Endodermal cell (in vitro differentiated cells): ENCODE measurements at regions not wholly inside any gene's neighbourhood (a gene's known extent, or its start where the extent isn't known, plus 50 kb on each side); places are given as distances from the start of the nearest gene placed in this dataset.

Source experiments
- DNase-seq: peaks from one replicate; pipeline ENCODE4 v3.0.0-alpha.2; 2017
- H3K27ac ChIP-seq: 2 replicates; pipeline ENCODE4 v1.5.1; 2013; ENCODE audit warnings: mild to moderate bottlenecking, low read depth, low read length, moderate library complexity
- H3K27me3 ChIP-seq: 2 replicates; pipeline ENCODE4 v1.6.1; 2013; ENCODE audit warnings: mild to moderate bottlenecking, low read length, moderate library complexity; ENCODE audit not compliant: insufficient read depth, control insufficient read depth, poor library complexity, severe bottlenecking
- H3K36me3 ChIP-seq: 2 replicates; pipeline ENCODE4 v1.7.0; 2013; ENCODE audit warnings: mild to moderate bottlenecking, low read length, moderate library complexity; ENCODE audit not compliant: control insufficient read depth, insufficient read depth
- H3K4me1 ChIP-seq: one replicate; pipeline ENCODE4 v1.7.0; 2013; ENCODE audit warnings: low read length; ENCODE audit not compliant: control insufficient read depth, insufficient read depth
- H3K4me3 ChIP-seq: 2 replicates; pipeline ENCODE4 v1.5.1; 2013; ENCODE audit warnings: mild to moderate bottlenecking, low read length, moderate library complexity
- H3K9ac ChIP-seq: 2 replicates; pipeline ENCODE4 v1.6.1; 2013; ENCODE audit warnings: mild to moderate bottlenecking, low read length, moderate library complexity; ENCODE audit not compliant: poor library complexity, severe bottlenecking; ENCODE audit errors: extremely low read depth
- H3K9me3 ChIP-seq: 2 replicates; pipeline ENCODE4 v1.6.1; 2013; ENCODE audit warnings: mild to moderate bottlenecking, low read length, moderate library complexity; ENCODE audit not compliant: control insufficient read depth
- H3K27ac Mint-ChIP-seq: 2 replicates; pipeline ENCODE4 v1.8.0; 2020; ENCODE audit warnings: mixed read lengths
- H3K27me3 Mint-ChIP-seq: 2 replicates; pipeline ENCODE4 v1.8.0; 2021; ENCODE audit warnings: mild to moderate bottlenecking, mixed read lengths; ENCODE audit not compliant: insufficient read depth
- H3K36me3 Mint-ChIP-seq: 2 replicates; pipeline ENCODE4 v1.8.0; 2020; ENCODE audit warnings: low read depth, mixed read lengths
- H3K4me1 Mint-ChIP-seq: 2 replicates; pipeline ENCODE4 v1.8.0; 2020; ENCODE audit warnings: mixed read lengths
- H3K4me3 Mint-ChIP-seq: 2 replicates; pipeline ENCODE4 v1.8.0; 2020; ENCODE audit warnings: mild to moderate bottlenecking, moderate library complexity, mixed read lengths
- H3K9me3 Mint-ChIP-seq: 2 replicates; pipeline ENCODE4 v1.8.0; 2020; ENCODE audit warnings: mild to moderate bottlenecking, mixed read lengths
- WGBS, 2 experiments: methylation state at CpG; one replicate each; pipeline versions ENCODE4 v1.1.5 to v1.1.7; 2013; ENCODE audit warnings: missing lambda C conversion rate in 2 of 2, mixed read lengths in 1 of 2; ENCODE audit not compliant: insufficient coverage in 1 of 2, insufficient read length in 1 of 2; 5-methylcytosine and 5-hydroxymethylcytosine counted together
- TF ChIP-seq, protein P1 (sequence below): fragments of 200-600 bp; sonication (generic); conservative IDR thresholded peaks from 2 replicates; pipeline ENCODE4 v1.5.0; 2021; ENCODE audit warnings: antibody characterized with exemption, mild to moderate bottlenecking

DNA sequence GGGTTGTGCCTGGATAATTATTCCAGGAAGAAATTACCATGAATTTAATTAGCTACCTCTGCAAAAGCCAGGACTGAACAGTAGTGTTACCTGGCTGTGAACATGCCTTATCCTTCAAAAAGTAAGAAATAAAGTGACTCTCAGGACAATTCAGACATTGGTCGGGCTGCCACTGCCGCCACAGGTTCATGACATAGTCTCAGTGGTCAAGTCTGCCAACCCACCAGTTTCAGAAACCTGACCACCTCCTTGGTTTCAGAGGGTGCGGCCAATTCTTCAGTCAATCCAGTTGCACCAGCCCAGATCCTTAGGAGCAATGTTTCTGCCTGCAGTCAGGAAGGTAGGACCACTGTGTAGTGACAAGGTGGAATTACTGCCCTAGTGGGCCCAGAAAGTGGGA, 593.1 kb upstream of the DAB2 start:
- Mint-ChIP-seq H3K27me3 (no peaks in the 10 kb centered on the region), H3K36me3 (no peaks in the 10 kb centered on the region), H3K9me3 (peaks cover 14% of the 10 kb centered on the region), H3K4me3 (no peak overlapping the region), H3K27ac (no peak overlapping the region), H3K4me1 (no peaks in the 10 kb centered on the region)
- DNase-seq, result no peak
- no peak overlapping the region for H3K4me3 ChIP-seq
- no peaks in the 10 kb centered on the region for H3K4me1 ChIP-seq
- H3K27ac ChIP-seq, result no peak overlapping the region
- no peaks in the 10 kb centered on the region for H3K36me3 ChIP-seq
- TF ChIP-seq, protein P1, sequence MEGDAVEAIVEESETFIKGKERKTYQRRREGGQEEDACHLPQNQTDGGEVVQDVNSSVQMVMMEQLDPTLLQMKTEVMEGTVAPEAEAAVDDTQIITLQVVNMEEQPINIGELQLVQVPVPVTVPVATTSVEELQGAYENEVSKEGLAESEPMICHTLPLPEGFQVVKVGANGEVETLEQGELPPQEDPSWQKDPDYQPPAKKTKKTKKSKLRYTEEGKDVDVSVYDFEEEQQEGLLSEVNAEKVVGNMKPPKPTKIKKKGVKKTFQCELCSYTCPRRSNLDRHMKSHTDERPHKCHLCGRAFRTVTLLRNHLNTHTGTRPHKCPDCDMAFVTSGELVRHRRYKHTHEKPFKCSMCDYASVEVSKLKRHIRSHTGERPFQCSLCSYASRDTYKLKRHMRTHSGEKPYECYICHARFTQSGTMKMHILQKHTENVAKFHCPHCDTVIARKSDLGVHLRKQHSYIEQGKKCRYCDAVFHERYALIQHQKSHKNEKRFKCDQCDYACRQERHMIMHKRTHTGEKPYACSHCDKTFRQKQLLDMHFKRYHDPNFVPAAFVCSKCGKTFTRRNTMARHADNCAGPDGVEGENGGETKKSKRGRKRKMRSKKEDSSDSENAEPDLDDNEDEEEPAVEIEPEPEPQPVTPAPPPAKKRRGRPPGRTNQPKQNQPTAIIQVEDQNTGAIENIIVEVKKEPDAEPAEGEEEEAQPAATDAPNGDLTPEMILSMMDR, result no peak
- no peaks in the 10 kb centered on the region for H3K27me3 ChIP-seq
- H3K9me3 ChIP-seq, result no peaks in the 10 kb centered on the region
- no peak overlapping the region for H3K9ac ChIP-seq
- 93% methylated on average over 3 of the region's 3 CpGs; no CpG with 5 or more reads in 1 of the 2 experiments for WGBS, 2 experiments

DNA sequence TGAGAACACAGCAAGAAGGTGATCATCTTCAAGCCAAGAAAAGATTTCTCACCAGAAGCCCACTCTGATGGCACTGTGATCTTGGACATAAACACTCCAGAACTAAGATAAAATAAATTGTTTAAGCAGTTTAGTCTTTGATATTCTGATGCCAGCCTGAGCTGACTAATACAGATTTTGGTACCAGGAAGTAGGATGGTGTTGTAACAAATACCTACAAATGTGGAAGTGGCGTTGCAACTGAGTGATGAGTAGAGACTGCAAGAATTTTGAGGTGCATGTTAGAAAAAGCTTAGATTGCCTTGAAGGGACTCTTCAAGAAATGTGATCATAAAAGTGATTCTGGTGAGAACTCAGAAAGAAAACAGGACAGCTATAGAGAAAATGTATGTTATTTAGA, 592.4 kb upstream of the DAB2 start:
- Histone ChIP-seq H3K9me3 (no peaks in the 10 kb centered on the region), H3K4me1 (no peaks in the 10 kb centered on the region), H3K9ac (no peak overlapping the region), H3K4me3 (no peak overlapping the region), H3K27ac (no peak overlapping the region), H3K36me3 (no peaks in the 10 kb centered on the region), H3K27me3 (no peaks in the 10 kb centered on the region)
- TF ChIP-seq, protein P1, result no peak
- Mint-ChIP-seq H3K27ac (no peak overlapping the region), H3K4me3 (no peak overlapping the region), H3K36me3 (no peaks in the 10 kb centered on the region), H3K4me1 (no peaks in the 10 kb centered on the region), H3K27me3 (no peaks in the 10 kb centered on the region), H3K9me3 (peaks cover 15% of the 10 kb centered on the region)
- 91 to 94% methylated on average over 1 of the region's 1 CpG for WGBS, 2 experiments
- DNase-seq, result no peak

DNA sequence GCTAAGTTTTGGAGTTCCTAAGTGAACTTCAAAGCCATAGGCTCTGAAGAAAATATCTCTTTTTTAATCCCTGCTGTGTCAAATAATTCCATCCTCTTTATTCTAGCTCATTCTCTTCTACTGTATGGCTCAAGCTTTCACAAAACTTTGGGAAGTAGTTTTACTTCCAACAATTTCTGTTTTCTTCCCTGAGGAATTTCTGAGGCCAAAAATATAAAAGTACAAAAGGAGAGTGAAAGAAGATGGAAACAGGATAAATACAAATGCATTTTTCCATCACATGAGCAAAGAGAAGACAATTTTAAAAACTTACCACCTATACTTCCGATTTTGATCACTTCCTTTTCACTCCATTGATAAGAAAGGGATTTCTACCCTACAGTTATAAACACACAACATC, 585.7 kb upstream of the DAB2 start:
- TF ChIP-seq, protein P1, result no peak
- H3K4me3 Mint-ChIP-seq, result no peak overlapping the region
- H3K36me3 Mint-ChIP-seq, result no peaks in the 10 kb centered on the region
- no peak for DNase-seq
- H3K27ac Mint-ChIP-seq, result no peak overlapping the region
- no peaks in the 10 kb centered on the region for H3K9me3 ChIP-seq
- H3K9me3 Mint-ChIP-seq, result peaks cover 11% of the 10 kb centered on the region
- H3K4me3 ChIP-seq, result no peak overlapping the region
- no peaks in the 10 kb centered on the region for H3K4me1 Mint-ChIP-seq
- WGBS, 2 experiments, result 80 to 92% methylated on average over 1 of the region's 1 CpG
- no peak overlapping the region for H3K27ac ChIP-seq
- H3K27me3 ChIP-seq, result no peaks in the 10 kb centered on the region
- H3K4me1 ChIP-seq, result no peaks in the 10 kb centered on the region
- H3K9ac ChIP-seq, result no peak overlapping the region
- no peaks in the 10 kb centered on the region for H3K36me3 ChIP-seq
- H3K27me3 Mint-ChIP-seq, result no peaks in the 10 kb centered on the region
